ENCODE measurements at regions not wholly inside any gene's neighbourhood (a gene's known extent, or its start where the extent isn't known, plus 50 kb on each side); places are given as distances from the start of the nearest gene placed in this dataset.

DNA sequence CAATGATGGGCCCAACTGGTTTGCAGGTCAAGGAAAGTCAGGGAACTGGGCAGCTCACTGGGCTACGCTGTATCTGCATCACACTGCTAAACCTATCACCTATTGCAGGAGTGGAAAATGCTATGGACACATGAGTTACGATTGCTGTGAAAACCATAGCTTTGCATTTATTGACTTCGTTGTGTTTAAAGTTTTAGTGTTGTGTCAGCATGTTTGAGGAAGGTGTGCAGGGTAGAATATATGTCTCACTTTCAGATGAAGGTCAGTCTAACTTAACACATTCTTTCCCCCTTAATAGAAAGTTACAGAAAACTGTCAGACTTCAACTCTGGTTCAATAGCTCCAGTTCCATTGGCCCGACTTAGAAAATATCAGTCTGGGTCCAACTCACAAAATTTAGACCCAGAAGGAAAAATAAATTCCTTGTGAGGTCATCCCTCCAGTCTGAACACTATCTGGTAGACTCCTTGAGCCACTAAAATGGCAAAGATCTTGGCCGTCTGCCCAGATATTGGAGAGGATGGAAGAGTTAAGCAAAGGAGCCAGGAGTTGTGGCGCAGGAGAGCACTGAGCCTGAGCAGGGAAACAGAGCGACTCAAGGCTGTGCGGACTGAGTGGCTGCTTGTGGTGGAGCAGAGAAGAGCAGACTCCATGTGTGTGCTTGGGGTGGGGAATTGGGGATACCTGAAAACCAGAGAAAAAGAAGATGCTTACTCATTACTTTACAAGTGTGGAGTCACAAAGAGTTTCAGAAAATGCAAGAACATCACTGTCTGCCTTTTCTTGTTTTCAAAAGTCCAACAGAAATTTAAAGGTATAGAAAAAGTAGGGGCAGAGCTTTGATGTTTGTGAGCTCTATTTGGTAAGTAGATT is 518.5 kb downstream of the FGF9 start:
- peaks cover 32% of the 10 kb centered on the region for H3K4me1 Mint-ChIP-seq

DNA sequence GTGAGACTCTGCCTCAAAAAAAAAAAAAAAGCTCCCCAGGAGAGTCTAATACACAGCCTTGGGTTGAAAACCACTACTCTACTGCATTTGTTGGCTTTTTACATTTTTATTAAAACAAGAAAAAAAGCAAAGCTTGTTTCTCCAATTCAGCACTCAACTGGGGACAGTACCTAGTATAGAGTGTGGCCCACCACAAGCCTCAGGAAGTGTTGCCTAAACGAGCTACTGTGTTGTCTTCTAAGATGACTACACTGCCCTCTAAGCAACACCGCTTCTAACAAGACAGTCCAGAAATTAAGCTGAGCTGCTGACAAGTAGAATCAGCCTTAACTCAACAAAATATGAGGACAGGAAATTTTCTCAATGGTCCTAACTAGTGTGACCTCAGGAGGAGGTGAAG is 522.2 kb downstream of the FGF9 start:
- DNase-seq: no peak
- no peaks in the 10 kb centered on the region for H3K27me3 Mint-ChIP-seq (ENCODE audit: low read depth, poor library complexity)
- TF ChIP-seq CTCF (IDR thresholded peaks at IDR 0.05): no peak
- H3K36me3 Mint-ChIP-seq (ENCODE audit: low read depth): peaks cover 16% of the 10 kb centered on the region
- H3K4me3 Mint-ChIP-seq: no peak overlapping the region
- peaks cover 3% of the 10 kb centered on the region for H3K9me3 Mint-ChIP-seq
- no peak overlapping the region for H3K27ac Mint-ChIP-seq
- peaks cover 32% of the 10 kb centered on the region for H3K4me1 Mint-ChIP-seq

More for the DNA sequence above, 518.5 kb downstream of the FGF9 start:
- no peak for DNase-seq
- peaks cover 15% of the 10 kb centered on the region for H3K9me3 Mint-ChIP-seq
- H3K36me3 Mint-ChIP-seq (ENCODE audit: low read depth): peaks cover 12% of the 10 kb centered on the region
- H3K27me3 Mint-ChIP-seq (ENCODE audit: low read depth, poor library complexity): no peaks in the 10 kb centered on the region
- TF ChIP-seq CTCF (IDR thresholded peaks at IDR 0.05): no peak
- no peak overlapping the region for H3K4me3 Mint-ChIP-seq
- peak overlapping the region; percentile 74 for H3K27ac Mint-ChIP-seq

DNA sequence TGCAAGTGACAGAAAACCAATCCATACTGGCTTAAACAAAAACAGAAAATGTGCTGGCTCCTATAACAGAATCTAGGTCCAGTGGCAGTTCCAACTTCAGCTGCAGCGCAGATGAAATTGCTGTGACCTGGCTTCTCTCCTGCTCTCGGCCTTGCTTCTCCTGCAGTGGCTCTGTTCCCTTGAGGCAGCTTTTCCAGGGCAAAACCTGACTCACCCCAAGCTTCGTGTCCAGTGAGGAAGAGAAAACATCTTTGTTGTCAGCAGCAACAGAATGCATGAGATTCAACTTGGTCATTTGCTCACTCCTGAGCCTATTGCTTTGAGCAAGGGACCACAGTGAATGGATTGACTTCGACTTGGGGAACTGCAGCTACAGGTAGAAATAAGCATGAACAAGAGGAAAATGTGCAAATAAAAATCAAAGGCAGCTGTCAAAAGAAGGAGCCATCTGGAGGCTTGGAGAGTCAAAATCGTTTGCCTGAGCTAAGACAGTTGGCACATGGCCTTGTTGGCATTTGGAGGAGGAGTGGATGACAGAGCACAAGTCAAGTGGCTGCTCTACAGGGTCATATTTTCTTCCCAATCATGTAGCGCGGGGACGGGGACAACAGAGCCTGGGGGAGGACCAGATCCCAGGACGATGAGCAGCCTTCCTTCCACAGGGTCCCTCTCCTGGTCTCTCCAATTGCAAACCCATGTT is 523.4 kb downstream of the FGF9 start:
- peaks cover 16% of the 10 kb centered on the region for H3K36me3 Mint-ChIP-seq (ENCODE audit: low read depth)

GRCh38 chr13:22195726-22196125 is 524.9 kb downstream of the FGF9 start:
- no peak overlapping the region for H3K4me3 Mint-ChIP-seq
- H3K9me3 Mint-ChIP-seq: peaks cover 3% of the 10 kb centered on the region
- no peaks in the 10 kb centered on the region for H3K27me3 Mint-ChIP-seq (ENCODE audit: low read depth, poor library complexity)
- H3K36me3 Mint-ChIP-seq (ENCODE audit: low read depth): peaks cover 16% of the 10 kb centered on the region
- no peak for TF ChIP-seq CTCF (IDR thresholded peaks at IDR 0.05)
- H3K4me1 Mint-ChIP-seq: peaks cover 37% of the 10 kb centered on the region
- no peak for DNase-seq
- no peak overlapping the region for H3K27ac Mint-ChIP-seq

More for the DNA sequence above, 523.4 kb downstream of the FGF9 start:
- DNase-seq: no peak
- H3K4me3 Mint-ChIP-seq: no peak overlapping the region
- no peaks in the 10 kb centered on the region for H3K27me3 Mint-ChIP-seq (ENCODE audit: low read depth, poor library complexity)
- H3K9me3 Mint-ChIP-seq: peaks cover 3% of the 10 kb centered on the region
- TF ChIP-seq CTCF (IDR thresholded peaks at IDR 0.05): no peak
- no peak overlapping the region for H3K27ac Mint-ChIP-seq
- peaks cover 39% of the 10 kb centered on the region for H3K4me1 Mint-ChIP-seq

DNA sequence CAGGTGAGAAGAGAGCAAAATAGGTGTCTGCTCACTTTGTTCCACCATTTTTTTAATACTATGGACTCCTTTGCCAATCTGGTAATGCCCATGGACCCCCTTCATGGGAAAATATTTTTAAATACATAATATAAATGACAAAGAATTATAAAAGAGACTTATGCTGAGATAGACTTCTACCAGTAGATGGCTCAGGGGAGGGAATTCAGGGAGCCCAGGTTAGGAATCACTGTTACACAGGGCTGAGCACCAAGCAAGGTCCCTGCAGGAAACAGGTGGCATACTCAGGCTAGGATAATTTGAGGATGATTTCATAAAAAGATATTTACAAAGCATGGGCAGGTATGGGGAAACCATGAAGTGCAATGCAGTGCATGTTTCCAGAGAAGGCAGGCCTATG is 525.9 kb downstream of the FGF9 start:
- H3K4me1 Mint-ChIP-seq: peaks cover 37% of the 10 kb centered on the region

More for the DNA sequence above, 525.9 kb downstream of the FGF9 start:
- H3K4me3 Mint-ChIP-seq: no peak overlapping the region
- no peak for TF ChIP-seq CTCF (IDR thresholded peaks at IDR 0.05)
- peaks cover 3% of the 10 kb centered on the region for H3K9me3 Mint-ChIP-seq
- no peak for DNase-seq
- H3K36me3 Mint-ChIP-seq (ENCODE audit: low read depth): peaks cover 16% of the 10 kb centered on the region
- no peak overlapping the region for H3K27ac Mint-ChIP-seq
- H3K27me3 Mint-ChIP-seq (ENCODE audit: low read depth, poor library complexity): no peaks in the 10 kb centered on the region
